ENCODE measurements at regions not wholly inside any gene's neighbourhood (a gene's known extent, or its start where the extent isn't known, plus 50 kb on each side); places are given as distances from the start of the nearest gene placed in this dataset.
A peak's percentile ranks its signal among the peaks of the same experiment; 100 is the strongest.

DNA sequence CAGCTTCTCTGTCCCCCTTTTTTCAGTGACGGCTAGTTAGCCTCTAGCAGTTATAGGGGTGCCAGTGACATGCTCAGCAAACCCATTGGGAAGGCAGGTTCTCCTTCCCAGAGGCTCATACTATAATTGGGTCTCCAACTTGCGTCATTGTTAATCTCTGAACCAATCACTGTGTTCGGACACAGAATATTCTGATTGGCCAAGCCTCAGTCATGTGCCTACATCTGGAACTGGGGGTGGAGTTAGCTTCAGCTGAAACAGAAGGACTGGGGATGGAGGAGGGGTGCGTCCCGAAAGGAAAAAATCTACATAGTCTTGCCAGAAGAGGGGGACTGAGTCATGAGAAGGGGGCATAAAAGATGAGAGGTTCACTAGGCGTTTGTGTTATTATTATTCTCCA lies 165.6 kb downstream of the SUDS3 start:
- H3K9me3 ChIP-seq (ENCODE audit: control insufficient read depth in 1 of 2, insufficient read depth in 1 of 2, low read depth in 1 of 2, low read length in 2 of 2): no peaks in the 10 kb centered on the region
- ChIA-PET CTCF (no interaction called here), POLR2A (no interaction called here), RAD21 (ENCODE audit: low non-redundant PET in 1 of 2, low total read pairs in 2 of 2, uncharacterized antibody in 2 of 2, unreplicated experiment in 2 of 2) (no interaction called here)
- H2AFZ ChIP-seq (ENCODE audit: low read depth, low read length, poor library complexity, severe bottlenecking): no peak overlapping the region
- no peaks in the 10 kb centered on the region; the same call in 1 of the 2 replicates for H4K20me1 ChIP-seq (ENCODE audit: insufficient read depth)
- peak; percentile 70 for ATAC-seq
- no peaks in the 10 kb centered on the region for H3K36me3 ChIP-seq (ENCODE audit: control insufficient read depth in 1 of 2, insufficient read depth in 2 of 2, low read length in 2 of 2)
- TF ChIP-seq, protein P1, sequence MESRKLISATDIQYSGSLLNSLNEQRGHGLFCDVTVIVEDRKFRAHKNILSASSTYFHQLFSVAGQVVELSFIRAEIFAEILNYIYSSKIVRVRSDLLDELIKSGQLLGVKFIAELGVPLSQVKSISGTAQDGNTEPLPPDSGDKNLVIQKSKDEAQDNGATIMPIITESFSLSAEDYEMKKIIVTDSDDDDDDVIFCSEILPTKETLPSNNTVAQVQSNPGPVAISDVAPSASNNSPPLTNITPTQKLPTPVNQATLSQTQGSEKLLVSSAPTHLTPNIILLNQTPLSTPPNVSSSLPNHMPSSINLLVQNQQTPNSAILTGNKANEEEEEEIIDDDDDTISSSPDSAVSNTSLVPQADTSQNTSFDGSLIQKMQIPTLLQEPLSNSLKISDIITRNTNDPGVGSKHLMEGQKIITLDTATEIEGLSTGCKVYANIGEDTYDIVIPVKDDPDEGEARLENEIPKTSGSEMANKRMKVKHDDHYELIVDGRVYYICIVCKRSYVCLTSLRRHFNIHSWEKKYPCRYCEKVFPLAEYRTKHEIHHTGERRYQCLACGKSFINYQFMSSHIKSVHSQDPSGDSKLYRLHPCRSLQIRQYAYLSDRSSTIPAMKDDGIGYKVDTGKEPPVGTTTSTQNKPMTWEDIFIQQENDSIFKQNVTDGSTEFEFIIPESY (IDR thresholded peaks at IDR 0.05; ENCODE audit: extremely low read depth, insufficient replicate concordance, low read length): no peak
- TF ChIP-seq, protein P2, sequence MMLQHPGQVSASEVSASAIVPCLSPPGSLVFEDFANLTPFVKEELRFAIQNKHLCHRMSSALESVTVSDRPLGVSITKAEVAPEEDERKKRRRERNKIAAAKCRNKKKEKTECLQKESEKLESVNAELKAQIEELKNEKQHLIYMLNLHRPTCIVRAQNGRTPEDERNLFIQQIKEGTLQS (IDR thresholded peaks at IDR 0.05): no peak
- TF ChIP-seq POLR2A (IDR thresholded peaks at IDR 0.05; ENCODE audit: borderline replicate concordance, extremely low read depth, insufficient read depth, insufficient read length) (no peak), FOSL1 (IDR thresholded peaks at IDR 0.05; ENCODE audit: low read depth) (no peak), SRF (IDR thresholded peaks at IDR 0.05; ENCODE audit: low read depth) (no peak), YY1 (IDR thresholded peaks at IDR 0.05; ENCODE audit: extremely low read depth, insufficient replicate concordance, low read depth, low read length) (no peak), EZH2phosphoT487 (IDR thresholded peaks at IDR 0.05; ENCODE audit: borderline replicate concordance) (no peak), CEBPB (IDR thresholded peaks at IDR 0.05; ENCODE audit: low read depth) (no peak), RAD21 (IDR thresholded peaks at IDR 0.05; ENCODE audit: low read depth) (no peak), ZFX (IDR thresholded peaks at IDR 0.05) (no peak), SP1 (IDR thresholded peaks at IDR 0.05; ENCODE audit: low read depth) (no peak), CBX3 (IDR thresholded peaks at IDR 0.05; ENCODE audit: low read depth) (no peak)
- no peak overlapping the region for H3K4me3 ChIP-seq (replicated peaks in 1 of 2; ENCODE audit: low read depth in 1 of 2, low read length in 2 of 2)
- 0 out of 2 replicates have a peak, but pooled peaks cover under 1% of the 10 kb centered on the region for H3K27me3 ChIP-seq (ENCODE audit: insufficient read depth, low read length)
- H3K4me1 ChIP-seq (ENCODE audit: control insufficient read depth in 1 of 2, insufficient read depth in 2 of 2, low read length in 2 of 2): peaks cover 4 to 18% of the 10 kb centered on the region in 2 experiments; a peak in 3 of 4 replicates
- no peak overlapping the region for H3K27ac ChIP-seq (ENCODE audit: low read depth, low read length)
- peak; percentile 15 for DNase-seq (ENCODE audit: low read depth, low spot score)
- no TSS peak for BruUV-seq (replicated peaks)
- H3K4me2 ChIP-seq (ENCODE audit: low read length): no peak overlapping the region
- no peaks in the 10 kb centered on the region for H3K79me2 ChIP-seq (ENCODE audit: insufficient read depth, low read length)
- intact Hi-C loops (cut with micrococcal nuclease): no loop called here
- H3K9ac ChIP-seq (ENCODE audit: low read length): no peak overlapping the region
- no peaks in the 10 kb centered on the region for H3K9me2 ChIP-seq (ENCODE audit: insufficient read depth)

Data from HCT116 (cell line).